GM13977 (cell line): ENCODE measurements at regions not wholly inside any gene's neighbourhood (a gene's known extent, or its start where the extent isn't known, plus 50 kb on each side); places are given as distances from the start of the nearest gene placed in this dataset.
"Not testable (repeated sequence)": the region's sequence is repeated elsewhere in the genome, so short reads cannot be mapped to it uniquely, and the experiment has no call there.

Experiments used
- DNase-seq: peaks from one replicate; pipeline ENCODE4 v3.0.0; 2012; ENCODE audit warnings: low spot score
- in situ Hi-C: fragments of 300-500 bp; cut with MboI; formaldehyde crosslinking; loops from one replicate; pipeline ENCODE4 v1.12.0; 2022; ENCODE audit warnings: low sequenced_read_pairs, low pct_unique_long_range_greater_than_20kb, mixed read lengths, inconsistent platforms; ENCODE audit not compliant: unreplicated experiment
- TF ChIP-seq, protein P1 (sequence below): IDR thresholded peaks from 2 replicates; pipeline ENCODE4 v1.5.1; 2012; ENCODE audit warnings: mild to moderate bottlenecking, control low read depth; ENCODE audit not compliant: insufficient read depth; ENCODE audit errors: extremely low read depth, missing control alignments

DNA sequence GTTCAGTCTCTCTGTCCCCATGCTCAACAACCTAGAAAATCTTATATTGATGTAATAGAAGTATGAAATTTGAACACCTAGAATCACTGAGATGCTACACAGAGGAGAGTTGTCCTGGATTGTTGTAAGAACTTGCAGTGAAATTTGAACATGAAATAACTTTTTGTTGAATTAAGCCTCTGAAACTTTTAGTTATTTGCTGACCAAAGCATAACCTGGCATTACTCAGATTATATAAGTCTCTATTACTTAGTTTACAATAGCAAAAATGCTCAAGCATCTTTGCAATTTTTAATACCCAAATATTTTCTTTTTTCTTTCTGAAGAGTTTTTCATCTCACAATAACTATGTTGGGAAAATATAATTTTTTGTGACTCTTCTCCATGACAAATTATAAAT lies 630.7 kb upstream of the ACO1 start:
- TF ChIP-seq, protein P1, sequence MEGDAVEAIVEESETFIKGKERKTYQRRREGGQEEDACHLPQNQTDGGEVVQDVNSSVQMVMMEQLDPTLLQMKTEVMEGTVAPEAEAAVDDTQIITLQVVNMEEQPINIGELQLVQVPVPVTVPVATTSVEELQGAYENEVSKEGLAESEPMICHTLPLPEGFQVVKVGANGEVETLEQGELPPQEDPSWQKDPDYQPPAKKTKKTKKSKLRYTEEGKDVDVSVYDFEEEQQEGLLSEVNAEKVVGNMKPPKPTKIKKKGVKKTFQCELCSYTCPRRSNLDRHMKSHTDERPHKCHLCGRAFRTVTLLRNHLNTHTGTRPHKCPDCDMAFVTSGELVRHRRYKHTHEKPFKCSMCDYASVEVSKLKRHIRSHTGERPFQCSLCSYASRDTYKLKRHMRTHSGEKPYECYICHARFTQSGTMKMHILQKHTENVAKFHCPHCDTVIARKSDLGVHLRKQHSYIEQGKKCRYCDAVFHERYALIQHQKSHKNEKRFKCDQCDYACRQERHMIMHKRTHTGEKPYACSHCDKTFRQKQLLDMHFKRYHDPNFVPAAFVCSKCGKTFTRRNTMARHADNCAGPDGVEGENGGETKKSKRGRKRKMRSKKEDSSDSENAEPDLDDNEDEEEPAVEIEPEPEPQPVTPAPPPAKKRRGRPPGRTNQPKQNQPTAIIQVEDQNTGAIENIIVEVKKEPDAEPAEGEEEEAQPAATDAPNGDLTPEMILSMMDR: no peak
- in situ Hi-C loops: no loop called here
- DNase-seq: no peak

DNA sequence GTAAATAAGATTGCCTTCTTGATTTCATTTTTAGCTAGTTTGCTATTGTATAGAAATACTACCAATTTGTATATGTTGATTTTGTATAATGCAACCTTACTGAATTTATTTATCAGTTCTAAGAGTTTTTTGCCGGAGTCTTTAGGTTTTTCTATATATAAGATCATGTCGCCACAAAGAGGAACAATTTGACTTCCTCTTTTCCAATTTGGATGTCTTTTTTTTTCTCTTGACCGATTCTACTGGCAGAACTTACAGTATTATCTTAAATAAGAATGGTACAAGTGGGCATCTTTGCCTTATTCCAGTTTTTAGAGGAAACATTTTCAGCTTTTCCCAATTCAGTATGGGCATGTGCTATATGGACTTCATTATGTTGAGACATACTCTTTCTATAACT lies 624.7 kb upstream of the ACO1 start:
- DNase-seq: no peak
- TF ChIP-seq, protein P1: no peak
- in situ Hi-C loops: no loop called here

DNA sequence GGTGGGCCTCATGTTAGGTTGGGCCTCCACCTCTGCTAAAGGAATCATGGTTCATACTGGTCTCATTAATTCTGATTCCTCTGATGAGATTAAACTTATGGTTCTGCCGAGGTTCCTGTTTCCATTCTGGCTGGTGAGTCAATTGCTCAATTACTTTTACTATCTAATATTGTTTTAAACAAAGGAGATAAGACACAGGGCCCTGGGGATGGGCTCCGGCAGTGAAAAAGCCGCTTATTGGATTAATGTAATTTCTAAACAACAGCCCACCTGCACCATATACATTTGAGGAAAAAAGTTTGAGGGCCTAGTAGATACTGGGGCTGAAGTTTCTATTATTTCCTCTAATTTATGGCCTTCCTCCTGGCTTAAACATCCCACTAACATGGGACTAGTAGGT lies 610.4 kb upstream of the ACO1 start:
- in situ Hi-C loops, DNase-seq: not testable (repeated sequence)

DNA sequence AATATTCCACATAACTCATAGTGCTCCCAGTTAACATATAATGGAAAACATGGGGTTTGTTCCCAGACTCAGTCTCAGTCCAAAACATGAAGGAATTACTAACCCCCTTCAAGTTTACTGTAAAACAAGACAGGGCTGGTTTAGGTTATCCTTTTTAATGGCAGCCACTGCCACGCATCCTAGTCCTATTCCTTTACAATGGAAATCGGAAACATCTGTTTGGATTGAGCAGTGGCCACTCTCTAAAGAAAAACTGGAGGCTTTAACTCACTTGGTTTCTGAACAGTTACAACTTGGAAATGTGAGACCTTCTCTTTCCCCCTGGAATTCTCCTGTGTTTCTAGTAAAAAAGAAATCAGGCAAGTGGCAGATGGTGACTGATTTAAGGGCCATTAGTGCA lies 609.9 kb upstream of the ACO1 start:
- TF ChIP-seq, protein P1: no peak
- no peak for DNase-seq

DNA sequence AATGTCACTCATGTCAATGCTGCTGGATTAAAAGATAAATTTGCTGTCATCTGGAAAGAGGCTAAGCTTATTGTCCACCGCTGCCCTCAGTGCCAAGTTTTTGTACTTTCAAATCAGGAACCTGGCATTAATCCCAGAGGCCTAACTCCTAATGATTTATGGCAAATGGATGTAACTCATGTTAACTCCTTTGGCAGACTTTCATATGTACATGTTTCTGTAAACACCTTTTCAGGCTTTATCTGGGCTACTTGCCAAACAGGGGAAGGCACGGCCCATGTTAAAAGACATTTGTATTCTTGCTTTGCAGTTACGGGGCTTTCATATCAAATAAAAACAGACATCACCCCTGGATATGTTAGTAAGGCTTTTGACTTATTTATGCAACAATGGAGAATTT lies 608.0 kb upstream of the ACO1 start:
- TF ChIP-seq, protein P1: no peak
- in situ Hi-C loops: no loop called here
- no peak for DNase-seq

More for the DNA sequence above, 609.9 kb upstream of the ACO1 start:
- in situ Hi-C loops: no loop called here

DNA sequence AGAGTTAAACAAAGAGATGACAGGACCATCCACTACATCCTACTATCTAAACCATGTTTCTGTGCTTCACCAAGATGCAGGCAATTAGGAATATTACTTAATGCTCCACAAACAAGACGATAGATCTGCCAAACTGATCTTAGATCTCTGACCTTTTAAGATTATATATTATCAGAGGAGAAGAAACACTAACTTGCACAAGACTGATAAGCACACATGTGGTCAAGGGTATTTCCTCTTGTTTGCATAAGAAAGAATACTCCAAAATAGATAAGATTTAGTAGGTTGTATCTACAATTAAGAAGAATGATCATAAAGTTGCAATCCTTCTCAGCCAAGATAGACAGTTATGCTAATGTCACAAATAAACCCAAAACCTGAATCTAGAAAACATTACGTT lies 601.0 kb upstream of the ACO1 start:
- TF ChIP-seq, protein P1: no peak
- no peak for DNase-seq
- in situ Hi-C loops: no loop called here

DNA sequence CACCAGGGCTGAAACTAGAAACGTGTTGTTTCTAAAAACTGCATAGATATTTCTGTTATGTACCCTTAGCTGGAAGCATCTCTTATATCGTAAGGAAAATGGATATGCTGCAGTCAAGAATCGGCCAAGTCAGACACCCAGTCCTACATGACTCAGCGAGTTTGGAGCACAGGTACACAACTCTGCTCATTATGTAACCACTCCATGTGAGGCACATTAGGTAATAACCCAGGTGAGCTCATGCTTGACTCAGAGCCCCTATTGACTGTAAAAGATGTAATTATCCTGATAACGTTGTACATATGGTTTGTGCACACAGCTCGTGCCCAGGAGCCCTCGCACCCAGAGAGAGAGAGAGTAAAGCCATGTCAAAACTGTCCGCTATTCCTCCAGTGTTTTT lies 593.7 kb upstream of the ACO1 start:
- in situ Hi-C loops: no loop called here
- DNase-seq: no peak
- TF ChIP-seq, protein P1: no peak
